Small intestine (tissue), 7 donors: ENCODE measurements at regions not wholly inside any gene's neighbourhood (a gene's known extent, or its start where the extent isn't known, plus 50 kb on each side); places are given as distances from the start of the nearest gene placed in this dataset.

Experiments used
- DNase-seq, 2 donors: peaks; one replicate each; pipeline versions ENCODE4 v3.0.0 to v3.0.0-alpha.2; 2013
- FAIRE-seq: peaks from 2 replicates; lab custom pipeline; 2012; peaks lifted over from hg19 to GRCh38; lab: Jason Lieb, UNC
- H3K27ac ChIP-seq, 3 donors: one replicate each; pipeline ENCODE4 v1.5.1; 2013; ENCODE audit warnings: low read length in 2 of 3, mild to moderate bottlenecking in 2 of 3, control low read depth in 1 of 3, inconsistent platforms in 1 of 3, low read depth in 1 of 3, moderate library complexity in 1 of 3
- H3K27me3 ChIP-seq, 3 donors: one replicate each; pipeline ENCODE4 v1.6.1; 2013; ENCODE audit warnings: low read length in 3 of 3, inconsistent platforms in 1 of 3; ENCODE audit not compliant: control insufficient read depth in 3 of 3, insufficient read depth in 3 of 3
- H3K36me3 ChIP-seq, 3 donors: one replicate each; pipeline ENCODE4 v1.6.1; 2013; ENCODE audit warnings: low read length in 3 of 3, inconsistent platforms in 1 of 3, low read depth in 1 of 3, mild to moderate bottlenecking in 1 of 3, moderate library complexity in 1 of 3; ENCODE audit not compliant: control insufficient read depth in 3 of 3, insufficient read depth in 2 of 3
- H3K4me1 ChIP-seq, 3 donors: one replicate each; pipeline ENCODE4 v1.6.1; 2013; ENCODE audit warnings: low read length in 2 of 3, inconsistent platforms in 1 of 3, low read depth in 1 of 3, mild to moderate bottlenecking in 1 of 3, moderate library complexity in 1 of 3; ENCODE audit not compliant: control insufficient read depth in 3 of 3, insufficient read depth in 2 of 3
- H3K4me3 ChIP-seq, 3 donors: one replicate each; pipeline ENCODE4 v1.5.1; 2013; ENCODE audit warnings: low read length in 3 of 3, control low read depth in 1 of 3, inconsistent platforms in 1 of 3, low read depth in 1 of 3, mild to moderate bottlenecking in 1 of 3, moderate library complexity in 1 of 3
- H3K9me3 ChIP-seq, 2 donors: one replicate each; pipeline ENCODE4 v1.6.1; 2013; ENCODE audit warnings: low read depth in 1 of 2, low read length in 1 of 2; ENCODE audit not compliant: control insufficient read depth in 2 of 2, insufficient read depth in 1 of 2
- WGBS, 3 donors: extraction: QIAGEN DNeasy Blood & Tissue Kit; methylation state at CpG; one replicate each; pipeline ENCODE4 v1.1.7; 2013; 5-methylcytosine and 5-hydroxymethylcytosine counted together
- donor health status: healthy with polysubstance abuse.
- donor health status: control.
- donor health status: control.
- donor health status: Bipolar disorder and iron deficiency.
- donor health status: healthy.

DNA sequence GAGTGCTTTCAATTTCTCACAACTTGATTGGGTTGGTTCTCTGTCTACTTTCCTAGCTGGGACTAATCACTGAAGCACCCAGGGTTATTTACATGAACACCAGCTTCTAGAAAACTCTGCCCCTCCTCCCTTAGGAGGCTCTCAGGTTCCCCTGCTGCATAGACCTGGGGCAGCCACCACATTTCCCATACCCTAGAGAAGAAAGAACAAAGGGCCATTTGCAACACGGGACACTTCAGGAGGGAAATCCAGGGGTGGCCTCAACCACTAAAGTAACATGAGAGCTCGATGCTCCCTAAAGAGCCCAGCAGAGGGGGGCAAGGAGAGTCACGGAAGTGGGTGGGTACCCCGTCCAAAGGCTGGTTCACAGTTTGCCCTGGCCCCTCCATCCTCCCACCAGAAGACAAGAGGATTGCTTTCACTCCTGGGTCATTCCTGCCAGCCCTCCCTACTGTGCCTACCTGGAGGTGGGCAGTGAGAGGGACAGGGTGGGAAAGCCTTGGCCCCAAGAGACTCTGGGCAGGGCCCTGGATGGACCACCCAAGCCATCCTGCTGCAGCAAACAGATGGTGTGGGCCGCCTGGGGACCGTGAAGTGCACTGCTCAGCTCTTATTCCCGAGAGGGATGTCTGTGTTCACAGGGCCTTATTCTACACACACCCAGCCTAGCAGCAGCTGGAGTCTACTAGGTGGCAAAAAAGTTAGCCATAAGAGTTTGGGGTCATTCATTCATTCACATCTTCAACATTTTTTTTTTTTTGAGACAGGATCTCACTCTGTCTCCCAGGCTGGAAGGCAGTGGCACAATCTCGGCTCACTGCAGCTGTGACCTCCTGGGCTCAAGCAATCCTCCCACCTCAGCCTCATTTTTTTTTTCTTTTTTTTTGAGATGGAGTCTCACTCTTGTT lies 392.1 kb downstream of the SOX9 start:
- Histone ChIP-seq H3K27me3 (no peaks in the 10 kb centered on the region), H3K4me3 (no peak overlapping the region), H3K27ac (no peak overlapping the region), H3K36me3 (no peaks in the 10 kb centered on the region), H3K9me3 (no peaks in the 10 kb centered on the region), H3K4me1 (peaks cover 0 to 47% (median 2%) of the 10 kb centered on the region in 3 donors)
- 71 to 77% (median 75%) methylated on average over 8 of the region's 8 CpGs for WGBS, 3 donors
- FAIRE-seq: no peak
- DNase-seq: no peak

DNA sequence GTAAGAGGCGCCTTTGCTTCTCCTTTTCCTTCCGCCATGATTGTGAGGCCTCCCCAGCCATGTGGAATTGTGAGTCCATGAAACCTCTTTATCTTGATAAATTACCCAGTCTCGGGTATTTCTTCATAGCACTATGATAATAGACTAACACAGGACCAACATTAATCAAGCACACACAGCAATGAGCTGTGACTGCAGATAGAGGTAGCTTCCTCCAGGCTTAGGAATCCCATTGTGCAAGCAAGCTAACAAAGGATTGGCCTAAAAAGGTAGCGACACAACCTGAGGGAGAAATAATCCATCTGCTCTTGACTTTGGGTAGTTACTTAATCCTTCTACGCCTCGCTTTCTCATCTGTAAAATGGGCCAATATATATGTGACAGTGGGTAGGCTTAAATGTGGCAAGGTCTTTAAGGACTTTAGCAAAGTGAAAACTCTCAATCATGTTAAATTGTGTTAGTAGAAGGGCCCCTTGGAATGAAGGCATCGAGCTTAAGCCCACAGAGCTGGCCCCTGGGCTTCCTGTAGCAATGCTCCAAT lies 393.6 kb downstream of the SOX9 start:
- FAIRE-seq: no peak
- no peak for DNase-seq
- WGBS, 3 donors: 82 to 89% (median 89%) methylated on average over 7 of the region's 7 CpGs
- H3K27ac ChIP-seq: no peak overlapping the region
- no peaks in the 10 kb centered on the region for H3K27me3 ChIP-seq
- no peaks in the 10 kb centered on the region for H3K36me3 ChIP-seq
- H3K4me1 ChIP-seq: peaks cover 0 to 61% (median 2%) of the 10 kb centered on the region in 3 donors
- no peak overlapping the region for H3K4me3 ChIP-seq
- H3K9me3 ChIP-seq: no peaks in the 10 kb centered on the region

DNA sequence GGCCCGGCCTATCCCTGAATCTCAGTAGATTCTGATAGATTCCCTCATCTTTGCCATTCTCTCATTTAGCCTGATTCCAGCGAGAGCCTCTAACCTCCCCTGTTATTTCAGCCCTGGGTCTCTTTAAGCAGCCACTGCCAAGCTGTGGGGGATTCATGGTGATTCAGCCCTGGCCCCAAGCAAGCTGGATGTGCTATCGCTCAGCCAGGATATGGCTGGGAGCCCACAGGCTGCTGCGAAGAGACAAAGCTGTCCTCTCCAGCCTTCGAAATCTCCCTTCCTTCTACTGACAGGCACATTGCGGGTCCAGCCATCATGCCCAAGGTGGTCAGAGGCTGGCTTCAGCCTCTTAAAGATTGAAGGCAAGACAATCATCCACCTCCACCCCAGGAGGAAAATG lies 394.1 kb downstream of the SOX9 start:
- WGBS, 3 donors: 69 to 84% (median 76%) methylated on average over 6 of the region's 6 CpGs
- no peak for DNase-seq
- H3K9me3 ChIP-seq: no peaks in the 10 kb centered on the region

DNA sequence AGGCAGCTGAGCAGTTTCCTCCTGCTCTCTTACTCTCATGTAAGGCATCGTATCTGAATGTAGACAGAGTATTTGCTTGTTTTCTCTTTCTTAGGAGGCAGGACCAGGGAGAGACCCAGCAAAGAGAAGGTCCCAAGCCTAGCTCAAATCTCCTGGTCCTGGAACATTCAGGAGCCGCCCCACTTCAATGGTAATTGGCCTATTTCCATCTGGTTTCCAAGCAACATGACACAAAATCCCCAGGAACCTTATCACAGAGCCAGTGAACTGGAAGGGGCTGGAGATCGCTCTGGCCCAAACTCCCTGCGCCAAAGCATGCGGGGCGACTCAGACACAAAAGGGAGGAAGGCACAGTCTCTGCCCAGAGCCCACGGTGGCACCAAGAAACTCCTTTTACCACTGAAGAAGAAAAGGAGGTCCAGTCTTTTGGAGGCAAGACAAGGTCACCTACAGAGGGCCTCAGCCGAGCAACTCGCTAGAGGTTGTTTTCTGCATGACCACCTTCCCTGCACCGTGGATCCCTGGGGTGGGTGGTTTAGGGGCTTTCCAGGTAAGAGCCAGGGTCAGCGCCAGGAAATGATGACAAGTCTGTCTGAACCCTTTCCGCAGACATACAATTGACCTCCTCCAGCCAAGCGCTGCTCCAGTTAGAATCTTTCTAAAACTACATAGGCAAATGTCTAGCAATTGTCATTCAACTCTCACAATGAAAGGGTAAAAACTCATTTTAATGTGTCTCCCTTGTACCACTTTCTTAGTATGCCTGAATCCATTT lies 394.7 kb downstream of the SOX9 start:
- Histone ChIP-seq H3K4me3 (no peak overlapping the region), H3K4me1 (peaks cover 0 to 70% (median 3%) of the 10 kb centered on the region in 3 donors), H3K27me3 (no peaks in the 10 kb centered on the region), H3K27ac (no peak overlapping the region), H3K36me3 (no peaks in the 10 kb centered on the region), H3K9me3 (no peaks in the 10 kb centered on the region)
- 39 to 64% (median 43%) methylated on average over 13 of the region's 13 CpGs for WGBS, 3 donors
- FAIRE-seq (no peak), DNase-seq (peak in 1 of 2 donors; percentile 39)

More for the DNA sequence above, 394.1 kb downstream of the SOX9 start:
- FAIRE-seq: no peak
- H3K36me3 ChIP-seq: no peaks in the 10 kb centered on the region
- H3K4me1 ChIP-seq: peaks cover 0 to 66% (median 3%) of the 10 kb centered on the region in 3 donors
- no peaks in the 10 kb centered on the region for H3K27me3 ChIP-seq
- H3K27ac ChIP-seq: no peak overlapping the region
- no peak overlapping the region for H3K4me3 ChIP-seq

DNA sequence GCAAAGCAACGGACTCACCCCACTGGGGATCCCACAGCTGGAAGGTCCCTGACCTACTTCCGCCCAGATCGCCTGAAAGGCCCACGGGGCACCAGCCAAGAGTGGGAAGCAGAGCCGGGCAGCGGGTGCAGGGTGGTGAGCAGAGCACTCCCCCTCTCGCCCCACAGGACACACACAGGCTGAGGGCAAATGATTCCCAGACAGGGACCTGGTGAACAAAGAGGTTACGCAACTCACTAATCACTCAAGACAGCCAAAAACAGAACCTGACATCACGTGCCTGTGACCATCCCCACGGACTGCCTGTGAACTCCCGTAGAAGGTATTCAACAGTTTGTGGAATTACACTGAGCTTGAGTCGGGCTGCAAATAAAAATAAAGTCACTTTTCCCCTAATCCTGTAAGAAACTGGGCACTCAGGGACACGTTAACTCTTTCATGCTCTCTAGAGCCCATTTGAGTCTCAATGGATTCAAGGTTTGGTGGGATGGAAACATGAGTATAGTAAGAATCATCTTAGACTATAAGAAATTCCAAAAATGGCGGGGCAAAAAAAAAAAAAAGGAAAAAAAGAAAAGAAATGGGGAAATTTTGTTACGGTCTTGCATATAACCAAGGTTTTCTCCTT lies 396.1 kb downstream of the SOX9 start:
- DNase-seq (peak in 1 of 2 donors; percentile 30), FAIRE-seq (no peak)
- no peak overlapping the region for H3K4me3 ChIP-seq
- no peaks in the 10 kb centered on the region for H3K36me3 ChIP-seq
- 68 to 72% (median 69%) methylated on average over 15 of the region's 15 CpGs for WGBS, 3 donors
- H3K9me3 ChIP-seq: no peaks in the 10 kb centered on the region
- H3K4me1 ChIP-seq: peaks cover 0 to 66% (median 5%) of the 10 kb centered on the region in 3 donors
- no peaks in the 10 kb centered on the region for H3K27me3 ChIP-seq
- no peak overlapping the region for H3K27ac ChIP-seq

DNA sequence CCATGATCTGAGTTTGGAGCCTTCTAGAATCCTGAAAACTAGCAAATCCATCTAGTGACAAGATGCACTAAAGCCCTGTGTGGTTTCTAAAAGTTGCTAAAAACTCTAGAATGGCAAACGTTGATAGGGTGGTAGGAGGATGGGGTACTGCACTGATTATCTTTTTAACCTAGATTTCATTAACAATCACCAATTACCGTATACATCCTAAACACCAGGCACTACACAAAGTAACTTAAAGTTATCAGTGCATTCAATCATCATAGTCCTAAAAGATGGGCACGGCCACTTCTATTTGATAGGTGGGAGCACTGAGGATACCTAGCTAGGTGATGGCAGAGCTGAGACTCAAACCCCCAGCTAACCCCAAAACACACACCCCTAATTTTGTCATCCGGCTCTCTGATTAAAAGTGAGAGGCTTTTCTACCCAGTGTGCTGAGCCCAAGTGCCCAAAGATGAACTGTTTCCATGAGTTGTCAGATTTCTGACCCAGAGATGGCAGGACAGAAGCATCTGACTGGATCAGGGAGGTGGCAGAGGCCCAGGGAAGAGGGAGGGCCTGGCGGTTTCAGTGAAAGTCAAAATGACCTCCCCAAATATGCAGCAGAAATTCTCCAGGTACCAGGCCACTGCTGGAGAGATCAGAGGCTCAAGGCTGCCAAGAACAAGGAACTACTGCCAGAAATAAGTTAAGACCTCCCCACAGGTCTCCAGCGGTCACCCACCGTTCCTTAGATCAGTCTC lies 396.8 kb downstream of the SOX9 start:
- H3K4me1 ChIP-seq: peaks cover 0 to 61% (median 5%) of the 10 kb centered on the region in 3 donors
- peak overlapping the region in 1 of 3 donors; percentile 32 for H3K27ac ChIP-seq

DNA sequence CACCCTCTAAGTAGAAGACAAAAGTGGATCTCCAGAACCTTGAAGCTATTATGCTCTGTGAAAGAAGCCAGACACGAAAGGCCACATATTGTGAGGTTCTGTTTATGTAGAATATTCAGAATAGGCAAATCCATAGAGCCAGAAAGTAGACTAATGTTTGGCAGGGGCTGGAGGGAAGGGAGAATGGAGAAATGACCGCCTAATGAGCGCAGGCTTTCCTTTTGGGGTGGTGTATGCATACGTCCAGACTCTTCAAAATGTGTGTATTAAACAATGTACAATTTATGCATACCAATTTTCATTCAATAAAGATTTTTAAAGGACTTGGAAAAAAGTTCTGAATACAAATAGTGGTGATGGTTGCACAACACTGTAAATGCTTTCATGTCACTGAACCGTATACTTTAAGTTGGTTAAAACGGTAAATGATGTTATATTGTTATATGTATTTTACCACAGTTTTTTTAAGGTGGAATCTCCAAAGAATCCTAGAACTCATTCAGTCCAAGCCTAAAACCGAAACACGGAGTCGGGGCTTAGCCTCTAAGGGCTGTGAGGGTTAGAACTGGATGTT lies 397.4 kb downstream of the SOX9 start:
- H3K27ac ChIP-seq: peak overlapping the region in 2 of 3 donors; percentile 77 to 83

More for the DNA sequence above, 396.8 kb downstream of the SOX9 start:
- Histone ChIP-seq H3K36me3 (no peaks in the 10 kb centered on the region), H3K9me3 (no peaks in the 10 kb centered on the region), H3K27me3 (no peaks in the 10 kb centered on the region), H3K4me3 (no peak overlapping the region)
- DNase-seq (no peak), FAIRE-seq (no peak)
- 32 to 59% (median 47%) methylated on average over 7 of the region's 7 CpGs for WGBS, 3 donors

More for the DNA sequence above, 397.4 kb downstream of the SOX9 start:
- Histone ChIP-seq H3K36me3 (no peaks in the 10 kb centered on the region), H3K9me3 (no peaks in the 10 kb centered on the region), H3K4me1 (peaks cover 0 to 56% (median 5%) of the 10 kb centered on the region in 3 donors), H3K4me3 (peak overlapping the region in 1 of 3 donors; percentile 3), H3K27me3 (no peaks in the 10 kb centered on the region)
- no peak for FAIRE-seq
- DNase-seq: no peak
- 39 to 59% (median 39%) methylated on average over 9 of the region's 9 CpGs for WGBS, 3 donors
